Neural cell (in vitro differentiated cells): ENCODE measurements at regions not wholly inside any gene's neighbourhood (a gene's known extent, or its start where the extent isn't known, plus 50 kb on each side); places are given as distances from the start of the nearest gene placed in this dataset.

Source experiments
- EP300 ChIP-seq: fragments of 450-650 bp; conservative IDR thresholded peaks from 2 replicates; pipeline ENCODE4 v1.6.1; 2014; ENCODE audit warnings: antibody characterized with exemption, mild to moderate bottlenecking, moderate library complexity; ENCODE audit not compliant: poor library complexity, severe bottlenecking
- EZH2 ChIP-seq: fragments of 200-600, 300-800 bp; shearing (Covaris generic), sonication (generic); IDR thresholded peaks from 2 replicates; pipeline ENCODE4 v1.6.1; 2014; ENCODE audit warnings: antibody characterized with exemption, low read length, borderline replicate concordance, mild to moderate bottlenecking; ENCODE audit not compliant: insufficient read depth, poor library complexity, severe bottlenecking
- POLR2AphosphoS5 ChIP-seq: IDR thresholded peaks from 2 replicates; pipeline ENCODE4 v1.6.1; 2012
- RAD21 ChIP-seq: fragments of 450-650 bp; conservative IDR thresholded peaks from 2 replicates; pipeline ENCODE4 v1.6.1; 2014; ENCODE audit warnings: antibody characterized with exemption, mild to moderate bottlenecking, moderate library complexity
- SMC3 ChIP-seq: fragments of 450-650 bp; conservative IDR thresholded peaks from 2 replicates; pipeline ENCODE4 v1.6.1; 2014; ENCODE audit warnings: antibody characterized with exemption, mild to moderate bottlenecking, moderate library complexity; ENCODE audit not compliant: poor library complexity
- TAF1 ChIP-seq: IDR thresholded peaks from 2 replicates; pipeline ENCODE4 v1.6.1; 2012; ENCODE audit warnings: low read depth
- TF ChIP-seq, protein P1 (sequence below): fragments of 450-650 bp; IDR thresholded peaks from 2 replicates; pipeline ENCODE4 v1.5.1; 2014; ENCODE audit warnings: antibody characterized with exemption, mild to moderate bottlenecking, moderate library complexity; ENCODE audit not compliant: poor library complexity, severe bottlenecking
- TF ChIP-seq, protein P2 (sequence below): IDR thresholded peaks from 2 replicates; pipeline ENCODE4 v1.6.1; 2012; ENCODE audit warnings: borderline replicate concordance

DNA sequence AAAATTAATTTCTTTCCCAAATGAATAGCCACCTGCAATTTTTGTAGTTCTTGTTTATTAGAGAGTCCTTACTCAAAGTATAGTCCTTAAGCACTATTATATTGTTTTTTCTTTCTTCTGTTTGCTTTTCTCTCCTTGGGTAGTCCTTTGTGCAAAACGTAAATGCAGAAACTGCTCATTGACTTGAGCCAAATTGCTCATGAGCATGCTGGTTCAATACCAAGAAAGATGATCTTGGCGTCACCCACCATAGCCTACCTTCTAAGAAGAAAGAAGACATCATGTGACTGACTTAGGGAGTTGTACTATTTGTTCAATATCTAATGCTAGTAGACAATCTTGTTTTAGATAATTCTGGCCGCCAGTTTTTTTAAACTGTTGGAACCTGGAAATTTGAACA lies 248.8 kb upstream of the DMRT1 start:
- TF ChIP-seq EP300 (no peak), POLR2AphosphoS5 (no peak), EZH2 (no peak), SMC3 (no peak), RAD21 (no peak), TAF1 (no peak)
- TF ChIP-seq, protein P1, sequence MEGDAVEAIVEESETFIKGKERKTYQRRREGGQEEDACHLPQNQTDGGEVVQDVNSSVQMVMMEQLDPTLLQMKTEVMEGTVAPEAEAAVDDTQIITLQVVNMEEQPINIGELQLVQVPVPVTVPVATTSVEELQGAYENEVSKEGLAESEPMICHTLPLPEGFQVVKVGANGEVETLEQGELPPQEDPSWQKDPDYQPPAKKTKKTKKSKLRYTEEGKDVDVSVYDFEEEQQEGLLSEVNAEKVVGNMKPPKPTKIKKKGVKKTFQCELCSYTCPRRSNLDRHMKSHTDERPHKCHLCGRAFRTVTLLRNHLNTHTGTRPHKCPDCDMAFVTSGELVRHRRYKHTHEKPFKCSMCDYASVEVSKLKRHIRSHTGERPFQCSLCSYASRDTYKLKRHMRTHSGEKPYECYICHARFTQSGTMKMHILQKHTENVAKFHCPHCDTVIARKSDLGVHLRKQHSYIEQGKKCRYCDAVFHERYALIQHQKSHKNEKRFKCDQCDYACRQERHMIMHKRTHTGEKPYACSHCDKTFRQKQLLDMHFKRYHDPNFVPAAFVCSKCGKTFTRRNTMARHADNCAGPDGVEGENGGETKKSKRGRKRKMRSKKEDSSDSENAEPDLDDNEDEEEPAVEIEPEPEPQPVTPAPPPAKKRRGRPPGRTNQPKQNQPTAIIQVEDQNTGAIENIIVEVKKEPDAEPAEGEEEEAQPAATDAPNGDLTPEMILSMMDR = no peak
- TF ChIP-seq, protein P2, sequence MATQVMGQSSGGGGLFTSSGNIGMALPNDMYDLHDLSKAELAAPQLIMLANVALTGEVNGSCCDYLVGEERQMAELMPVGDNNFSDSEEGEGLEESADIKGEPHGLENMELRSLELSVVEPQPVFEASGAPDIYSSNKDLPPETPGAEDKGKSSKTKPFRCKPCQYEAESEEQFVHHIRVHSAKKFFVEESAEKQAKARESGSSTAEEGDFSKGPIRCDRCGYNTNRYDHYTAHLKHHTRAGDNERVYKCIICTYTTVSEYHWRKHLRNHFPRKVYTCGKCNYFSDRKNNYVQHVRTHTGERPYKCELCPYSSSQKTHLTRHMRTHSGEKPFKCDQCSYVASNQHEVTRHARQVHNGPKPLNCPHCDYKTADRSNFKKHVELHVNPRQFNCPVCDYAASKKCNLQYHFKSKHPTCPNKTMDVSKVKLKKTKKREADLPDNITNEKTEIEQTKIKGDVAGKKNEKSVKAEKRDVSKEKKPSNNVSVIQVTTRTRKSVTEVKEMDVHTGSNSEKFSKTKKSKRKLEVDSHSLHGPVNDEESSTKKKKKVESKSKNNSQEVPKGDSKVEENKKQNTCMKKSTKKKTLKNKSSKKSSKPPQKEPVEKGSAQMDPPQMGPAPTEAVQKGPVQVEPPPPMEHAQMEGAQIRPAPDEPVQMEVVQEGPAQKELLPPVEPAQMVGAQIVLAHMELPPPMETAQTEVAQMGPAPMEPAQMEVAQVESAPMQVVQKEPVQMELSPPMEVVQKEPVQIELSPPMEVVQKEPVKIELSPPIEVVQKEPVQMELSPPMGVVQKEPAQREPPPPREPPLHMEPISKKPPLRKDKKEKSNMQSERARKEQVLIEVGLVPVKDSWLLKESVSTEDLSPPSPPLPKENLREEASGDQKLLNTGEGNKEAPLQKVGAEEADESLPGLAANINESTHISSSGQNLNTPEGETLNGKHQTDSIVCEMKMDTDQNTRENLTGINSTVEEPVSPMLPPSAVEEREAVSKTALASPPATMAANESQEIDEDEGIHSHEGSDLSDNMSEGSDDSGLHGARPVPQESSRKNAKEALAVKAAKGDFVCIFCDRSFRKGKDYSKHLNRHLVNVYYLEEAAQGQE = no peak
